PFSK-1 (cell line): ENCODE measurements at regions not wholly inside any gene's neighbourhood (a gene's known extent, or its start where the extent isn't known, plus 50 kb on each side); places are given as distances from the start of the nearest gene placed in this dataset.

Experiments
- FOXP2 ChIP-seq: optimal IDR thresholded peaks from 2 replicates; pipeline ENCODE3; 2011; ENCODE audit warnings: borderline replicate concordance, control low read depth, inconsistent platforms; ENCODE audit not compliant: insufficient read depth; ENCODE audit errors: extremely low read length, extremely low read depth
- POLR2AphosphoS5 ChIP-seq: IDR thresholded peaks from 2 replicates; pipeline ENCODE4 v1.6.1; 2012; ENCODE audit warnings: low read depth, mild to moderate bottlenecking, control low read depth, low read length, moderate library complexity
- REST ChIP-seq, 2 experiments: IDR thresholded peaks; 2 replicates each; pipeline versions ENCODE4 v1.6.1 to v1.8.0; 2011 to 2012; ENCODE audit warnings: low read depth in 2 of 2, low read length in 2 of 2, control low read depth in 1 of 2, inconsistent platforms in 1 of 2, mild to moderate bottlenecking in 1 of 2, moderate library complexity in 1 of 2; ENCODE audit not compliant: insufficient read depth in 1 of 2
- SIN3A ChIP-seq: IDR thresholded peaks from 2 replicates; pipeline ENCODE4 v1.6.1; 2012; ENCODE audit warnings: mild to moderate bottlenecking, low read length, moderate library complexity, borderline replicate concordance; ENCODE audit not compliant: insufficient read depth
- TAF1 ChIP-seq: IDR thresholded peaks from 2 replicates; pipeline ENCODE4 v1.6.1; 2012; ENCODE audit warnings: low read length, control low read depth, borderline replicate concordance; ENCODE audit not compliant: insufficient read depth

GRCh38 chr9:690517-691111 lies 150.9 kb upstream of the DMRT1 start:
- TF ChIP-seq TAF1 = no peak
- TF ChIP-seq REST (IDR thresholded peaks at IDR 0.05; ENCODE audit: insufficient read depth in 1 of 2, low read depth in 2 of 2, low read length in 2 of 2) = no peak
- no peak for TF ChIP-seq SIN3A
- TF ChIP-seq FOXP2 = no peak
- TF ChIP-seq POLR2AphosphoS5 = no peak

GRCh38 chr9:691825-692400 lies 149.6 kb upstream of the DMRT1 start:
- TF ChIP-seq REST (IDR thresholded peaks at IDR 0.05; ENCODE audit: insufficient read depth in 1 of 2, low read depth in 2 of 2, low read length in 2 of 2) = no peak
- TF ChIP-seq TAF1 = no peak
- no peak for TF ChIP-seq SIN3A
- no peak for TF ChIP-seq FOXP2
- TF ChIP-seq POLR2AphosphoS5 = no peak

GRCh38 chr9:692636-693129 lies 148.8 kb upstream of the DMRT1 start:
- no peak for TF ChIP-seq REST (IDR thresholded peaks at IDR 0.05; ENCODE audit: insufficient read depth in 1 of 2, low read depth in 2 of 2, low read length in 2 of 2)
- TF ChIP-seq SIN3A = no peak
- TF ChIP-seq TAF1 = no peak
- no peak for TF ChIP-seq POLR2AphosphoS5
- no peak for TF ChIP-seq FOXP2

- TF ChIP-seq FOXP2 = no peak
- no peak for TF ChIP-seq REST (IDR thresholded peaks at IDR 0.05; ENCODE audit: insufficient read depth in 1 of 2, low read depth in 2 of 2, low read length in 2 of 2)
- TF ChIP-seq POLR2AphosphoS5 = no peak
- TF ChIP-seq TAF1 = no peak
- no peak for TF ChIP-seq SIN3A
Observed at GRCh38 chr9:693201-694091, 148.1 kb upstream of the DMRT1 start.
